ENCODE measurements at regions not wholly inside any gene's neighbourhood (a gene's known extent, or its start where the extent isn't known, plus 50 kb on each side); places are given as distances from the start of the nearest gene placed in this dataset.

- Histone ChIP-seq H4K20me1 (ENCODE audit: insufficient read depth, poor library complexity, severe bottlenecking) (no peaks in the 10 kb centered on the region), H3K9me2 (replicated peaks; ENCODE audit: insufficient read depth) (no peaks in the 10 kb centered on the region), H3K4me1 (ENCODE audit: insufficient read depth) (no peaks in the 10 kb centered on the region), H3K27ac (no peak overlapping the region), H3K36me3 (replicated peaks; ENCODE audit: insufficient read depth, low read depth) (no peaks in the 10 kb centered on the region), H3K27me3 (no peaks in the 10 kb centered on the region), H3K4me3 (no peak overlapping the region), H3K9me3 (ENCODE audit: low read depth) (no peaks in the 10 kb centered on the region), H2AFZ (no peak overlapping the region), H3K79me2 (no peaks in the 10 kb centered on the region), H3K4me2 (no peak overlapping the region)
- DNase-seq (ENCODE audit: low spot score), result no peak
- TF ChIP-seq EZH2 (IDR thresholded peaks at IDR 0.05; ENCODE audit: borderline replicate concordance) (no peak), EZH2phosphoT487 (IDR thresholded peaks at IDR 0.05; ENCODE audit: low read depth, severe bottlenecking, unreplicated experiment) (no peak)
- TF ChIP-seq, protein P1, sequence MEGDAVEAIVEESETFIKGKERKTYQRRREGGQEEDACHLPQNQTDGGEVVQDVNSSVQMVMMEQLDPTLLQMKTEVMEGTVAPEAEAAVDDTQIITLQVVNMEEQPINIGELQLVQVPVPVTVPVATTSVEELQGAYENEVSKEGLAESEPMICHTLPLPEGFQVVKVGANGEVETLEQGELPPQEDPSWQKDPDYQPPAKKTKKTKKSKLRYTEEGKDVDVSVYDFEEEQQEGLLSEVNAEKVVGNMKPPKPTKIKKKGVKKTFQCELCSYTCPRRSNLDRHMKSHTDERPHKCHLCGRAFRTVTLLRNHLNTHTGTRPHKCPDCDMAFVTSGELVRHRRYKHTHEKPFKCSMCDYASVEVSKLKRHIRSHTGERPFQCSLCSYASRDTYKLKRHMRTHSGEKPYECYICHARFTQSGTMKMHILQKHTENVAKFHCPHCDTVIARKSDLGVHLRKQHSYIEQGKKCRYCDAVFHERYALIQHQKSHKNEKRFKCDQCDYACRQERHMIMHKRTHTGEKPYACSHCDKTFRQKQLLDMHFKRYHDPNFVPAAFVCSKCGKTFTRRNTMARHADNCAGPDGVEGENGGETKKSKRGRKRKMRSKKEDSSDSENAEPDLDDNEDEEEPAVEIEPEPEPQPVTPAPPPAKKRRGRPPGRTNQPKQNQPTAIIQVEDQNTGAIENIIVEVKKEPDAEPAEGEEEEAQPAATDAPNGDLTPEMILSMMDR (IDR thresholded peaks at IDR 0.05; ENCODE audit: poor library complexity), result no peak
- 93% methylated on average over 8 of the region's 8 CpGs for WGBS (ENCODE audit: low lambda C conversion rate, missing lambda C conversion rate)
These were observed 182.8 kb upstream of the TSHZ3 start for GRCh38 chr19:31532034-31532433.

DNA sequence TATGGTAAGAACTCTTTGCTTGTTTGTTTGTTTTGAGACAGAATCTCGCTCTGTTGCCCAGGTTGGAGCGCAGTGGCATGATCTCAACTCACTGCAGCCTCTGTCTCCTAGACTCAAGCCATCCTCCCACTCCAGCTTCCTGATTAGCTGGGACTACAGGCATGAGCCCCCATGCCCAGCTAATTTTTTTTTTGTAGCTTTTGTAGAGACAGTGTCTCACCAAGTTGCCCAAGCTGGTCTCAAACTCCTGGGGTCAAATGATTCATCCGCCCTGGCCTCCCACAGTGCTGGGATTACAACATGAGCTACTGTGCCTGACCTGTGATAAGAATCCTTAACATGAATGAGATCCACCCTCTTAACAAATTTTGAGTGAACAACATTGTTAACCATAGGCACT, 183.9 kb upstream of the TSHZ3 start:
- Histone ChIP-seq H3K27ac (no peak overlapping the region), H3K9me3 (ENCODE audit: low read depth) (no peaks in the 10 kb centered on the region), H4K20me1 (ENCODE audit: insufficient read depth, poor library complexity, severe bottlenecking) (no peaks in the 10 kb centered on the region), H2AFZ (no peak overlapping the region), H3K4me3 (no peak overlapping the region), H3K9me2 (replicated peaks; ENCODE audit: insufficient read depth) (no peaks in the 10 kb centered on the region), H3K27me3 (no peaks in the 10 kb centered on the region), H3K4me1 (ENCODE audit: insufficient read depth) (no peaks in the 10 kb centered on the region), H3K4me2 (no peak overlapping the region), H3K36me3 (replicated peaks; ENCODE audit: insufficient read depth, low read depth) (no peaks in the 10 kb centered on the region), H3K79me2 (no peaks in the 10 kb centered on the region)
- DNase-seq (ENCODE audit: low spot score), result no peak
- TF ChIP-seq EZH2phosphoT487 (IDR thresholded peaks at IDR 0.05; ENCODE audit: low read depth, severe bottlenecking, unreplicated experiment) (no peak), EZH2 (IDR thresholded peaks at IDR 0.05; ENCODE audit: borderline replicate concordance) (no peak)
- TF ChIP-seq, protein P1 (IDR thresholded peaks at IDR 0.05; ENCODE audit: poor library complexity), result no peak
- WGBS (ENCODE audit: low lambda C conversion rate, missing lambda C conversion rate), result 90% methylated on average over 3 of the region's 3 CpGs

- H3K4me1 ChIP-seq (ENCODE audit: insufficient read depth), result no peaks in the 10 kb centered on the region
- H3K9me3 ChIP-seq (ENCODE audit: low read depth), result no peaks in the 10 kb centered on the region
- no peaks in the 10 kb centered on the region for H4K20me1 ChIP-seq (ENCODE audit: insufficient read depth, poor library complexity, severe bottlenecking)
- H3K4me2 ChIP-seq, result no peak overlapping the region
- H3K36me3 ChIP-seq (replicated peaks; ENCODE audit: insufficient read depth, low read depth), result no peaks in the 10 kb centered on the region
- no peaks in the 10 kb centered on the region for H3K79me2 ChIP-seq
- H3K4me3 ChIP-seq, result no peak overlapping the region
- no peak overlapping the region for H3K27ac ChIP-seq
- DNase-seq (ENCODE audit: low spot score), result no peak
- TF ChIP-seq, protein P1 (IDR thresholded peaks at IDR 0.05; ENCODE audit: poor library complexity), result no peak
- TF ChIP-seq EZH2phosphoT487 (IDR thresholded peaks at IDR 0.05; ENCODE audit: low read depth, severe bottlenecking, unreplicated experiment) (no peak), EZH2 (IDR thresholded peaks at IDR 0.05; ENCODE audit: borderline replicate concordance) (no peak)
- no peaks in the 10 kb centered on the region for H3K9me2 ChIP-seq (replicated peaks; ENCODE audit: insufficient read depth)
- H2AFZ ChIP-seq, result no peak overlapping the region
- no peaks in the 10 kb centered on the region for H3K27me3 ChIP-seq
These were observed 185.0 kb upstream of the TSHZ3 start for GRCh38 chr19:31534231-31534630.
